ENCODE measurements at regions not wholly inside any gene's neighbourhood (a gene's known extent, or its start where the extent isn't known, plus 50 kb on each side); places are given as distances from the start of the nearest gene placed in this dataset.

DNA sequence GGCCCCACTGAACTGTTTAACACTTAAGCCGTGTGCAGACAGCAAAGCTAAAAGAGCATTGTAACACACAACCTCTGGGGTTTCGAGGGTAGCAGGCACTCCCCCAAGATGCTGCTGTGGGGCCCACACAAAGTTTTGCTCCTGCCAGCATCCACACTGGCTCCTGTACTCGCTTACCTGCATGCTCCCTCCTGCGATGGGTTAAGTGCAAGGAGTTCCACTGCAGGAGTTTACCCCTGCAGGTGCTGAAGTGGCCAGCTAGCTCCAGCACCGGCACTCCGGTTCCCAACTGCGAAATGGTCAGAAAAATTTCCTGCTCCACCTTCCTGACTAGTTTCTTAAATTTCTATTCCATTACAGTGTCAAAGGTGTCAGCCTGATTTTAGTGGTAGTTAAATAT lies 443.5 kb downstream of the PCDH10 start:
- TF ChIP-seq, protein P1, sequence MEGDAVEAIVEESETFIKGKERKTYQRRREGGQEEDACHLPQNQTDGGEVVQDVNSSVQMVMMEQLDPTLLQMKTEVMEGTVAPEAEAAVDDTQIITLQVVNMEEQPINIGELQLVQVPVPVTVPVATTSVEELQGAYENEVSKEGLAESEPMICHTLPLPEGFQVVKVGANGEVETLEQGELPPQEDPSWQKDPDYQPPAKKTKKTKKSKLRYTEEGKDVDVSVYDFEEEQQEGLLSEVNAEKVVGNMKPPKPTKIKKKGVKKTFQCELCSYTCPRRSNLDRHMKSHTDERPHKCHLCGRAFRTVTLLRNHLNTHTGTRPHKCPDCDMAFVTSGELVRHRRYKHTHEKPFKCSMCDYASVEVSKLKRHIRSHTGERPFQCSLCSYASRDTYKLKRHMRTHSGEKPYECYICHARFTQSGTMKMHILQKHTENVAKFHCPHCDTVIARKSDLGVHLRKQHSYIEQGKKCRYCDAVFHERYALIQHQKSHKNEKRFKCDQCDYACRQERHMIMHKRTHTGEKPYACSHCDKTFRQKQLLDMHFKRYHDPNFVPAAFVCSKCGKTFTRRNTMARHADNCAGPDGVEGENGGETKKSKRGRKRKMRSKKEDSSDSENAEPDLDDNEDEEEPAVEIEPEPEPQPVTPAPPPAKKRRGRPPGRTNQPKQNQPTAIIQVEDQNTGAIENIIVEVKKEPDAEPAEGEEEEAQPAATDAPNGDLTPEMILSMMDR (IDR thresholded peaks at IDR 0.05): no peak
- TF ChIP-seq POLR2AphosphoS5 (IDR thresholded peaks at IDR 0.05) (no peak), POLR2A (IDR thresholded peaks at IDR 0.05) (no peak)

Data from breast epithelium (tissue), 3 donors.